Mesendoderm (in vitro differentiated cells): ENCODE measurements at regions not wholly inside any gene's neighbourhood (a gene's known extent, or its start where the extent isn't known, plus 50 kb on each side); places are given as distances from the start of the nearest gene placed in this dataset.

Experiments
- DNase-seq: peaks from one replicate; pipeline ENCODE4 v3.0.0; 2013
- H2AK5ac ChIP-seq: 2 replicates; pipeline ENCODE4 v1.6.1; 2013; ENCODE audit warnings: low read length, inconsistent platforms
- H2BK120ac ChIP-seq: 2 replicates; pipeline ENCODE4 v1.6.1; 2013; ENCODE audit warnings: low read depth, mild to moderate bottlenecking, low read length, moderate library complexity, mixed read lengths
- H2BK15ac ChIP-seq: replicated peaks from 2 replicates; pipeline ENCODE4 v1.6.1; 2013; ENCODE audit warnings: low read depth, mild to moderate bottlenecking, moderate library complexity
- H2BK5ac ChIP-seq: 2 replicates; pipeline ENCODE4 v1.6.1; 2013; ENCODE audit warnings: low read length, inconsistent platforms
- H3K18ac ChIP-seq: 2 replicates; pipeline ENCODE4 v1.6.1; 2013; ENCODE audit warnings: mild to moderate bottlenecking, low read length, mixed read lengths
- H3K23ac ChIP-seq: one replicate; pipeline ENCODE4 v1.6.1; 2013; ENCODE audit warnings: low read length
- H3K27ac ChIP-seq: 2 replicates; pipeline ENCODE4 v1.5.1; 2013; ENCODE audit warnings: low read depth, mild to moderate bottlenecking, inconsistent platforms, low read length, moderate library complexity
- H3K27me3 ChIP-seq: 2 replicates; pipeline ENCODE4 v1.6.1; 2013; ENCODE audit warnings: low read length, control low read depth, mild to moderate bottlenecking, inconsistent platforms; ENCODE audit not compliant: insufficient read depth, poor library complexity
- H3K36me3 ChIP-seq: 2 replicates; pipeline ENCODE4 v1.6.1; 2013; ENCODE audit warnings: low read length, inconsistent platforms; ENCODE audit not compliant: control insufficient read depth, insufficient read depth
- H3K4ac ChIP-seq: one replicate; pipeline ENCODE4 v1.6.1; 2013; ENCODE audit warnings: low read depth, mild to moderate bottlenecking, low read length, moderate library complexity
- H3K4me1 ChIP-seq: 2 replicates; pipeline ENCODE4 v1.6.1; 2013; ENCODE audit warnings: low read depth, low read length, inconsistent platforms; ENCODE audit not compliant: control insufficient read depth
- H3K4me2 ChIP-seq: 2 replicates; pipeline ENCODE4 v1.6.1; 2013; ENCODE audit warnings: low read length
- H3K4me3 ChIP-seq: 2 replicates; pipeline ENCODE4 v1.5.1; 2013; ENCODE audit warnings: mild to moderate bottlenecking, low read length
- H3K56ac ChIP-seq: one replicate; pipeline ENCODE4 v1.6.1; 2013; ENCODE audit warnings: low read length
- H3K79me1 ChIP-seq: 2 replicates; pipeline ENCODE4 v1.6.1; 2013; ENCODE audit warnings: low read length, inconsistent platforms
- H3K79me2 ChIP-seq: 2 replicates; pipeline ENCODE4 v1.6.1; 2013; ENCODE audit warnings: mild to moderate bottlenecking, low read length; ENCODE audit not compliant: control insufficient read depth, insufficient read depth
- H3K9ac ChIP-seq: 2 replicates; pipeline ENCODE4 v1.6.1; 2013; ENCODE audit warnings: low read length, inconsistent platforms
- H4K5ac ChIP-seq: one replicate; pipeline ENCODE4 v1.6.1; 2013; ENCODE audit warnings: low read length
- H4K8ac ChIP-seq: one replicate; pipeline ENCODE4 v1.6.1; 2013; ENCODE audit warnings: low read depth, mild to moderate bottlenecking, control low read depth, low read length, moderate library complexity
- WGBS: extraction: QIAGEN DNeasy Blood & Tissue Kit; methylation state at CpG from one replicate; pipeline ENCODE4 v1.1.7; 2013; ENCODE audit warnings: low lambda C conversion rate, missing lambda C conversion rate; ENCODE audit not compliant: insufficient coverage; ENCODE audit errors: extremely low coverage; 5-methylcytosine and 5-hydroxymethylcytosine counted together

- H3K4me2 ChIP-seq = no peak overlapping the region
- no peak for DNase-seq
- no peak overlapping the region for H3K56ac ChIP-seq
- H3K23ac ChIP-seq = no peak overlapping the region
- WGBS = no CpG with 5 or more reads among the region's 1 CpG
- no peak overlapping the region for H2BK15ac ChIP-seq
- H3K4me1 ChIP-seq = no peaks in the 10 kb centered on the region
- no peak overlapping the region for H2AK5ac ChIP-seq
- no peak overlapping the region for H3K18ac ChIP-seq
- H4K8ac ChIP-seq = no peak overlapping the region
- no peak overlapping the region for H3K27ac ChIP-seq
- H3K9ac ChIP-seq = no peak overlapping the region
- no peak overlapping the region for H3K4ac ChIP-seq
- H3K79me2 ChIP-seq = no peaks in the 10 kb centered on the region
- H4K5ac ChIP-seq = no peak overlapping the region
- H3K79me1 ChIP-seq = no peaks in the 10 kb centered on the region
- H3K27me3 ChIP-seq = no peaks in the 10 kb centered on the region
- no peak overlapping the region for H3K4me3 ChIP-seq
- no peak overlapping the region for H2BK120ac ChIP-seq
- no peak overlapping the region for H2BK5ac ChIP-seq
- H3K36me3 ChIP-seq = no peaks in the 10 kb centered on the region
Measured at GRCh38 chr5:121288781-121289180, 562.9 kb upstream of the FTMT start.

DNA sequence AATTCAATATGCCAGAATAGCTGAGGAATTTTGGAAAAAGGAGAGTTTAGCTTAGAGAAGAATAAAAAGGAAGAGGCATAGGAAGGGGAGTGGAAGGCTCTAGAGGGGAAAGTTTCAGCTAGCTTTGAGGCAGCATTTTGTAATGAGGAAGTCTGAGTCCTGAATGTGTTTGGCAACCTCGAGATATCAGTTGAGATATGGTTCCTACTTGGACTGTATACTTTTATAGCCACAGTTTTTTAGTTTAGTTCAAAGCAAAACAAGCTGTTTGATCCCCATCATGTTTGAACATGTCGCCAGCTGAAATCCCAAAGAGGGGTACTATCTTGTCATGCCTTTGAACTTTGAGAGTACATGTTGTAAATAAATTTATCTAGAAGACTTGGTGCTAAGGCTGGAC, 559.0 kb upstream of the FTMT start:
- Histone ChIP-seq H3K56ac (no peak overlapping the region), H3K18ac (no peak overlapping the region), H3K79me1 (no peaks in the 10 kb centered on the region), H2BK15ac (no peak overlapping the region), H2BK5ac (no peak overlapping the region), H2AK5ac (no peak overlapping the region), H3K27me3 (no peaks in the 10 kb centered on the region), H4K5ac (no peak overlapping the region), H3K36me3 (no peaks in the 10 kb centered on the region), H3K79me2 (no peaks in the 10 kb centered on the region), H2BK120ac (no peak overlapping the region), H3K4me2 (no peak overlapping the region), H3K9ac (no peak overlapping the region), H3K27ac (no peak overlapping the region), H3K23ac (no peak overlapping the region), H4K8ac (no peak overlapping the region), H3K4ac (no peak overlapping the region), H3K4me3 (no peak overlapping the region), H3K4me1 (no peaks in the 10 kb centered on the region)
- DNase-seq = no peak
- WGBS = no CpG with 5 or more reads among the region's 2 CpGs

GRCh38 chr5:121296356-121296755, 555.3 kb upstream of the FTMT start:
- H3K23ac ChIP-seq = no peak overlapping the region
- no peak for DNase-seq

DNA sequence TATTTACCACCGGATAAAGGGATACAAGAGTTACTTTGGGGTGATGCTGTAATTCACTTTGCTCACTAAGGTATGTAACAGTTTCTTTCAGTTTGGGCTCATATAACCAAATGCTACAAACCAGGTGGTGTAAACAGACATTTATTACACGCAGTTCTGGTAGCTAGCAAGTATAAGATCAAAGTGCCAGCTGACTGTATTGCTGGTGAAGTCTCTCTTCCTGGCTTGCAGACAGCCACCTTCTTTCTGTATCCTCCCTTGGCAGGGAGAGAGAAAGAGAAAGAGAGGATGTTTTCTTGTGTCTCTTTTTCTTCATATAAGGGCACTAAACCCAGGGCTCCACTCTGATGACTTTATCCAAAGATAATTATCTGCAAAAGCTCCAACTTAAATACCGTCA, 552.5 kb upstream of the FTMT start:
- H2AK5ac ChIP-seq = no peak overlapping the region
- no peak overlapping the region for H3K9ac ChIP-seq
- H2BK15ac ChIP-seq = no peak overlapping the region
- no peak overlapping the region for H3K4me2 ChIP-seq
- H4K5ac ChIP-seq = no peak overlapping the region
- no peak overlapping the region for H4K8ac ChIP-seq
- no peak overlapping the region for H3K4ac ChIP-seq
- H3K79me2 ChIP-seq = no peaks in the 10 kb centered on the region
- DNase-seq = no peak
- no peak overlapping the region for H2BK5ac ChIP-seq
- no peak overlapping the region for H3K27ac ChIP-seq
- no peak overlapping the region for H3K56ac ChIP-seq
- H3K79me1 ChIP-seq = no peaks in the 10 kb centered on the region
- H3K27me3 ChIP-seq = no peaks in the 10 kb centered on the region
- H3K4me1 ChIP-seq = no peaks in the 10 kb centered on the region
- H2BK120ac ChIP-seq = no peak overlapping the region
- H3K36me3 ChIP-seq = no peaks in the 10 kb centered on the region
- H3K18ac ChIP-seq = no peak overlapping the region
- H3K4me3 ChIP-seq = no peak overlapping the region
- H3K23ac ChIP-seq = no peak overlapping the region
- no CpG with 5 or more reads among the region's 3 CpGs for WGBS

More at GRCh38 chr5:121296356-121296755, 555.3 kb upstream of the FTMT start:
- no peaks in the 10 kb centered on the region for H3K36me3 ChIP-seq
- no peak overlapping the region for H3K4me3 ChIP-seq
- no peaks in the 10 kb centered on the region for H3K4me1 ChIP-seq
- no peak overlapping the region for H2AK5ac ChIP-seq
- H4K5ac ChIP-seq = no peak overlapping the region
- WGBS = no CpG with 5 or more reads among the region's 2 CpGs
- H3K18ac ChIP-seq = no peak overlapping the region
- no peaks in the 10 kb centered on the region for H3K27me3 ChIP-seq
- H4K8ac ChIP-seq = no peak overlapping the region
- H3K56ac ChIP-seq = no peak overlapping the region
- H3K79me1 ChIP-seq = no peaks in the 10 kb centered on the region
- H2BK120ac ChIP-seq = no peak overlapping the region
- H2BK15ac ChIP-seq = no peak overlapping the region
- no peak overlapping the region for H3K27ac ChIP-seq
- no peak overlapping the region for H3K9ac ChIP-seq
- H3K4ac ChIP-seq = no peak overlapping the region
- H2BK5ac ChIP-seq = no peak overlapping the region
- H3K79me2 ChIP-seq = no peaks in the 10 kb centered on the region
- H3K4me2 ChIP-seq = no peak overlapping the region

GRCh38 chr5:121304838-121305237, 546.8 kb upstream of the FTMT start:
- H3K36me3 ChIP-seq = no peaks in the 10 kb centered on the region
- no peak overlapping the region for H3K56ac ChIP-seq
- no peaks in the 10 kb centered on the region for H3K27me3 ChIP-seq
- WGBS = no CpG with 5 or more reads among the region's 1 CpG
- no peak overlapping the region for H3K9ac ChIP-seq
- H3K4me3 ChIP-seq = no peak overlapping the region
- H2BK15ac ChIP-seq = no peak overlapping the region
- H3K18ac ChIP-seq = no peak overlapping the region
- no peak overlapping the region for H3K27ac ChIP-seq
- no peak overlapping the region for H3K23ac ChIP-seq
- H3K4me2 ChIP-seq = no peak overlapping the region
- no peak overlapping the region for H3K4ac ChIP-seq
- DNase-seq = no peak
- no peak overlapping the region for H2AK5ac ChIP-seq
- H3K79me2 ChIP-seq = no peaks in the 10 kb centered on the region
- H2BK120ac ChIP-seq = no peak overlapping the region
- no peak overlapping the region for H2BK5ac ChIP-seq
- H3K79me1 ChIP-seq = no peaks in the 10 kb centered on the region
- no peak overlapping the region for H4K8ac ChIP-seq
- H4K5ac ChIP-seq = no peak overlapping the region
- no peaks in the 10 kb centered on the region for H3K4me1 ChIP-seq

DNA sequence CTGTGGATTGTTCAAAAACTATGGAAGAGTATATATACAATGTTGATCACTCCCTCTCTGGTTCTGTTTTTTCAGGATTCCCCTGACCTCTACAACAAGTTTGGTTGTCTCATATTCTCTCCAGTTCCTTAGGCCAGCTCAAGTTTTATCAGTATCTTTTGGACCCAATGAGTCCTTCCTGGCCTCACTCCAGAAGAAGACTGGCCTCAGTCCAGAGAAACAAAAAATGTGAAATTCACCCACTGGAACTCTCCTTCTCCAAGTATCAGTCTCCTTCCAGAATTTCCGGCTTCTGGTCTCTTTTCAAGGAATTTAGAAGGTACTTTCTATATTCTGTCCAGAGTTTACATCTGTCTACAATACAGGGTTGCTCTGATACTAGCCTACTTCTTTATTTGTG, 537.8 kb upstream of the FTMT start:
- no peaks in the 10 kb centered on the region for H3K36me3 ChIP-seq
- WGBS = no CpG with 5 or more reads among the region's 1 CpG
- H3K79me1 ChIP-seq = no peaks in the 10 kb centered on the region
- DNase-seq = no peak
- H3K4me1 ChIP-seq = no peaks in the 10 kb centered on the region
- no peak overlapping the region for H2BK120ac ChIP-seq
- H2AK5ac ChIP-seq = no peak overlapping the region
- no peaks in the 10 kb centered on the region for H3K79me2 ChIP-seq
- no peak overlapping the region for H4K5ac ChIP-seq
- H4K8ac ChIP-seq = no peak overlapping the region
- no peak overlapping the region for H2BK15ac ChIP-seq
- H3K56ac ChIP-seq = no peak overlapping the region
- H2BK5ac ChIP-seq = no peak overlapping the region
- no peak overlapping the region for H3K9ac ChIP-seq
- no peak overlapping the region for H3K18ac ChIP-seq
- H3K27me3 ChIP-seq = no peaks in the 10 kb centered on the region
- no peak overlapping the region for H3K23ac ChIP-seq
- no peak overlapping the region for H3K4ac ChIP-seq
- no peak overlapping the region for H3K4me3 ChIP-seq
- no peak overlapping the region for H3K4me2 ChIP-seq
- no peak overlapping the region for H3K27ac ChIP-seq
